H1 (cell line): ENCODE measurements at regions not wholly inside any gene's neighbourhood (a gene's known extent, or its start where the extent isn't known, plus 50 kb on each side); places are given as distances from the start of the nearest gene placed in this dataset.

Experiments used
- CTCF ChIA-PET: fragments of 300-600 bp; sonication (Branson Sonifier 250); formaldehyde crosslinking; loops from one replicate; lab custom pipeline; 2021; ENCODE audit not compliant: partially characterized antibody; lab: Charles Lee
- POLR2A ChIA-PET: fragments of 300-600 bp; sonication (Branson Sonifier 250); formaldehyde crosslinking; loops from one replicate; lab custom pipeline; 2021; ENCODE audit warnings: inconsistent platforms; ENCODE audit not compliant: partially characterized antibody; lab: Charles Lee
- DNase-seq, 2 experiments: peaks; one replicate each; pipeline versions ENCODE4 v3.0.0 to v3.0.0-alpha.2; 2010 to 2022; ENCODE audit warnings: low spot score in 2 of 2, low read depth in 1 of 2, mixed read lengths in 1 of 2
- FAIRE-seq: peaks from 2 replicates; lab custom pipeline; 2011; peaks lifted over from hg19 to GRCh38; lab: Jason Lieb, UNC
- H2AFZ ChIP-seq: 2 replicates; pipeline ENCODE4 v1.8.1; 2012; ENCODE audit warnings: low read length, inconsistent platforms
- H2AK5ac ChIP-seq: 2 replicates; pipeline ENCODE4 v1.6.1; 2013; ENCODE audit warnings: low read depth, low read length
- H2BK120ac ChIP-seq: replicated peaks from 2 replicates; pipeline ENCODE3; 2013; ENCODE audit warnings: low read depth, low read length, inconsistent platforms
- H2BK12ac ChIP-seq: 2 replicates; pipeline ENCODE4 v1.6.1; 2013; ENCODE audit warnings: low read depth, low read length
- H2BK15ac ChIP-seq: 2 replicates; pipeline ENCODE4 v1.6.1; 2013; ENCODE audit warnings: low read length
- H2BK20ac ChIP-seq: 2 replicates; pipeline ENCODE4 v1.6.1; 2013; ENCODE audit warnings: low read length
- H2BK5ac ChIP-seq: 2 replicates; pipeline ENCODE4 v1.6.1; 2013; ENCODE audit warnings: low read depth, low read length
- H3K14ac ChIP-seq: 2 replicates; pipeline ENCODE4 v1.6.1; 2013; ENCODE audit warnings: inconsistent platforms; ENCODE audit not compliant: insufficient read length
- H3K18ac ChIP-seq: 2 replicates; pipeline ENCODE4 v1.6.1; 2013; ENCODE audit warnings: low read length; ENCODE audit errors: extremely low read depth
- H3K23ac ChIP-seq: 2 replicates; pipeline ENCODE4 v1.6.1; 2013; ENCODE audit warnings: inconsistent platforms; ENCODE audit not compliant: insufficient read length
- H3K23me2 ChIP-seq: 2 replicates; pipeline ENCODE4 v1.6.1; 2013; ENCODE audit warnings: low read depth, low read length
- H3K27ac ChIP-seq: 2 replicates; pipeline ENCODE4 v1.6.1; 2011; ENCODE audit warnings: low read depth, low read length, inconsistent platforms
- H3K27me3 ChIP-seq, 4 experiments: replicated peaks in 1 of 4; 1 replicate in 1 of 4; 2 replicates in 3 of 4; pipeline versions ENCODE4 v1.6.1 to v1.8.1; 2011 to 2013; ENCODE audit warnings: low read length in 3 of 4, mild to moderate bottlenecking in 3 of 4, inconsistent platforms in 2 of 4, mixed read lengths in 2 of 4, moderate library complexity in 1 of 4; ENCODE audit not compliant: control insufficient read depth in 3 of 4, insufficient read depth in 3 of 4; ENCODE audit errors: extremely low read depth in 1 of 4
- H3K36me3 ChIP-seq, 4 experiments: 2 replicates each; pipeline versions ENCODE4 v1.6.1 to v1.8.1; 2011 to 2013; ENCODE audit warnings: mild to moderate bottlenecking in 4 of 4, low read length in 3 of 4, moderate library complexity in 2 of 4, control low read depth in 1 of 4, inconsistent platforms in 1 of 4; ENCODE audit not compliant: insufficient read depth in 4 of 4, control insufficient read depth in 2 of 4
- H3K4ac ChIP-seq: replicated peaks from 2 replicates; pipeline ENCODE3; 2013; ENCODE audit warnings: low read length, low read depth, mixed read lengths, inconsistent platforms; ENCODE audit not compliant: insufficient read length
- H3K4me1 ChIP-seq, 4 experiments: replicated peaks in 1 of 4; 1 replicate in 1 of 4; 2 replicates in 3 of 4; pipeline versions ENCODE4 v1.6.1 to v1.8.1; 2011 to 2013; ENCODE audit warnings: low read length in 3 of 4, inconsistent platforms in 2 of 4, mixed read lengths in 1 of 4; ENCODE audit not compliant: insufficient read depth in 4 of 4, control insufficient read depth in 3 of 4
- H3K4me2 ChIP-seq, 2 experiments: 2 replicates each; pipeline versions ENCODE4 v1.6.1 to v1.8.1; 2011 to 2013; ENCODE audit warnings: low read depth in 2 of 2, low read length in 2 of 2, control low read depth in 1 of 2, inconsistent platforms in 1 of 2, mild to moderate bottlenecking in 1 of 2; ENCODE audit not compliant: insufficient read depth in 1 of 2
- H3K4me3 ChIP-seq, 4 experiments: fragments of 200-600, 300-600 bp in 1 of 4; sonication (generic), shearing (Covaris generic), sonication (Bioruptor Twin) in 1 of 4; 2 replicates each; pipeline versions ENCODE4 v1.5.1 to v1.8.1; 2011 to 2016; ENCODE audit warnings: low read length in 4 of 4, low read depth in 3 of 4, control low read depth in 2 of 4, inconsistent platforms in 2 of 4, mild to moderate bottlenecking in 2 of 4, mixed read lengths in 1 of 4, moderate library complexity in 1 of 4; ENCODE audit not compliant: insufficient read depth in 2 of 4; ENCODE audit errors: extremely low read depth in 1 of 4
- H3K56ac ChIP-seq: replicated peaks from 2 replicates; pipeline ENCODE3; 2013; ENCODE audit warnings: low read depth, mild to moderate bottlenecking, mixed read lengths, low read length, inconsistent platforms; ENCODE audit not compliant: insufficient read length
- H3K79me1 ChIP-seq: 2 replicates; pipeline ENCODE4 v1.6.1; 2013; ENCODE audit warnings: low read depth, low read length, control low read depth
- H3K79me2 ChIP-seq, 2 experiments: 2 replicates each; pipeline versions ENCODE4 v1.6.1 to v1.8.1; 2012 to 2013; ENCODE audit warnings: low read length in 2 of 2, mild to moderate bottlenecking in 2 of 2, inconsistent platforms in 1 of 2; ENCODE audit not compliant: insufficient read depth in 2 of 2, control insufficient read depth in 1 of 2
- H3K9ac ChIP-seq, 4 experiments: replicated peaks in 1 of 4; 1 replicate in 1 of 4; 2 replicates in 3 of 4; pipeline versions ENCODE4 v1.6.1 to v1.8.1; 2011 to 2013; ENCODE audit warnings: low read depth in 3 of 4, low read length in 3 of 4, control low read depth in 2 of 4, mild to moderate bottlenecking in 2 of 4, moderate library complexity in 2 of 4, inconsistent platforms in 1 of 4; ENCODE audit errors: extremely low read depth in 1 of 4
- H3K9me3 ChIP-seq, 2 experiments: 2 replicates each; pipeline versions ENCODE4 v1.6.1 to v1.8.1; 2012 to 2013; ENCODE audit warnings: mild to moderate bottlenecking in 2 of 2, moderate library complexity in 2 of 2, control low read depth in 1 of 2, inconsistent platforms in 1 of 2, low read depth in 1 of 2, low read length in 1 of 2, mixed read lengths in 1 of 2; ENCODE audit not compliant: insufficient read depth in 2 of 2
- H4K20me1 ChIP-seq, 2 experiments: replicated peaks in 1 of 2; 2 replicates each; pipeline versions ENCODE3 to v1.8.1; 2011 to 2013; ENCODE audit warnings: inconsistent platforms in 2 of 2, low read length in 2 of 2, mild to moderate bottlenecking in 1 of 2; ENCODE audit not compliant: insufficient read depth in 2 of 2, control insufficient read depth in 1 of 2
- H4K5ac ChIP-seq: 2 replicates; pipeline ENCODE4 v1.6.1; 2013; ENCODE audit warnings: low read length, low read depth, mixed read lengths, inconsistent platforms; ENCODE audit not compliant: insufficient read length
- H4K8ac ChIP-seq: 2 replicates; pipeline ENCODE4 v1.8.0; 2013; ENCODE audit warnings: mild to moderate bottlenecking, moderate library complexity, low read length, inconsistent platforms; ENCODE audit not compliant: insufficient read depth; ENCODE audit errors: extremely low read depth
- H4K91ac ChIP-seq: replicated peaks from 2 replicates; pipeline ENCODE3; 2013; ENCODE audit warnings: low read length, mixed read lengths, inconsistent platforms; ENCODE audit not compliant: insufficient read length
- TEAD4 ChIP-seq: IDR thresholded peaks from 2 replicates; pipeline ENCODE4 v1.6.1; 2012; ENCODE audit warnings: low read depth, low read length, inconsistent platforms, mixed read lengths
- WGBS, 2 experiments: shearing (Covaris generic) in 1 of 2; methylation state at CpG; one replicate each; pipeline versions ENCODE4 v1.1.6 to v1.1.7; 2013 to 2015; ENCODE audit warnings: low lambda C conversion rate in 2 of 2, mixed read lengths in 2 of 2, inconsistent platforms in 1 of 2, low coverage in 1 of 2, missing lambda C conversion rate in 1 of 2; ENCODE audit not compliant: insufficient replicate concordance in 2 of 2, insufficient coverage in 1 of 2, insufficient read length in 1 of 2; ENCODE audit errors: extremely low coverage in 1 of 2, missing lambda C conversion rate in 1 of 2; 5-methylcytosine and 5-hydroxymethylcytosine counted together

DNA sequence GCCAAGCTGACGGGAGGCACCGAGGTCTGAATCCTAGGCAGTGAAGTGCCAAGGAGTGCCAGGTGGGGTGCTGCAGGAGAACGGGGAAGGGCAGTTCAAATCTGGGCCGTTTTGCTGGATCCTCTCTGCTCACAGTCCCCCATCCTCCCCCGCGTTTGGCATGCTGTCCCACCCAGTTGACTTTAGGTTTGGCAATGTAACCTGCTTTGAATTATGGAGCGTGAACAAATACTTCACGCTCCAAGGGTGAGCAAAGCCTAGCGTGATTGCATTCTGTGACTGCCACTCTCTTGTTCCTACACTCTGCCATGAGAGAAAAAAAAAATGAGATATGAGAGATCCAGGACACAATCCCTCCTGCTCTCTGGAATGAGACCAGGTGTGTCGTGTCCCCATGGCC lies 381.9 kb downstream of the ZNF516 start:
- no peak overlapping the region for H3K9ac ChIP-seq
- FAIRE-seq (no peak), DNase-seq (no peak)
- 93% methylated on average over 10 of the region's 10 CpGs; no CpG with 5 or more reads in 1 of the 2 experiments for WGBS, 2 experiments
- H3K4me1 ChIP-seq, result no peaks in the 10 kb centered on the region
- no peak overlapping the region for H3K27ac ChIP-seq
- H3K56ac ChIP-seq, result no peak overlapping the region
- no peak for TF ChIP-seq TEAD4
- H3K4ac ChIP-seq, result no peak overlapping the region
- no peaks in the 10 kb centered on the region for H3K79me2 ChIP-seq
- no peak overlapping the region for H3K23ac ChIP-seq
- ChIA-PET CTCF (no interaction called here), POLR2A (no interaction called here)
- H3K9me3 ChIP-seq, result peaks cover 0 to 4% of the 10 kb centered on the region in 2 experiments; a peak in 1 of 4 replicates
- H2BK12ac ChIP-seq, result no peak overlapping the region
- H4K91ac ChIP-seq, result no peak overlapping the region
- H2BK120ac ChIP-seq, result no peak overlapping the region
- no peak overlapping the region for H2AFZ ChIP-seq
- no peak overlapping the region for H2BK5ac ChIP-seq
- H3K4me3 ChIP-seq, result no peak overlapping the region
- H3K23me2 ChIP-seq, result no peaks in the 10 kb centered on the region
- H3K27me3 ChIP-seq, result no peaks in the 10 kb centered on the region
- no peak overlapping the region for H4K8ac ChIP-seq
- no peak overlapping the region for H2BK20ac ChIP-seq
- no peak overlapping the region for H2BK15ac ChIP-seq
- no peak overlapping the region for H2AK5ac ChIP-seq
- H3K36me3 ChIP-seq, result no peaks in the 10 kb centered on the region
- no peaks in the 10 kb centered on the region for H3K79me1 ChIP-seq
- H4K20me1 ChIP-seq, result peaks cover 0 to 2% of the 10 kb centered on the region in 2 experiments
- no peak overlapping the region for H4K5ac ChIP-seq
- H3K4me2 ChIP-seq, result no peak overlapping the region
- no peak overlapping the region for H3K14ac ChIP-seq
- no peak overlapping the region for H3K18ac ChIP-seq
